A549 (cell line): ENCODE measurements at regions not wholly inside any gene's neighbourhood (a gene's known extent, or its start where the extent isn't known, plus 50 kb on each side); places are given as distances from the start of the nearest gene placed in this dataset.

Source experiments
- CHD4 ChIP-seq: fragments of 200-600 bp; sonication (generic); IDR thresholded peaks from 2 replicates; pipeline ENCODE4 v1.6.1; 2016; ENCODE audit warnings: antibody characterized with exemption, mild to moderate bottlenecking, borderline replicate concordance
- CTCF ChIP-seq: fragments of >200 bp; sonication (Bioruptor Twin); formaldehyde crosslinking; IDR thresholded peaks from 3 replicates; pipeline ENCODE4 v1.5.1; 2016
- EP300 ChIP-seq, 2 experiments: fragments of >200 bp; sonication (Bioruptor Twin); formaldehyde crosslinking; IDR thresholded peaks; 2 replicates in 1 of 2; 3 replicates in 1 of 2; pipeline ENCODE4 v1.6.1; 2016 to 2017
- JUN ChIP-seq, 2 experiments: fragments of >200 bp; sonication (Bioruptor Twin); formaldehyde crosslinking; IDR thresholded peaks; 2 replicates in 1 of 2; 3 replicates in 1 of 2; pipeline ENCODE4 v1.6.1; 2016 to 2017
- MAFK ChIP-seq: fragments of 450-650 bp; IDR thresholded peaks from 2 replicates; pipeline ENCODE4 v1.6.1; 2014; ENCODE audit not compliant: partially characterized antibody
- POLR2A ChIP-seq: IDR thresholded peaks from 2 replicates; pipeline ENCODE4 v1.6.1; 2012; ENCODE audit warnings: mild to moderate bottlenecking, low read length
- REST ChIP-seq: fragments of 200-600 bp; sonication (generic); IDR thresholded peaks from 2 replicates; pipeline ENCODE4 v1.6.1; 2016; ENCODE audit warnings: antibody characterized with exemption, mild to moderate bottlenecking, moderate library complexity
- RFX5 ChIP-seq: fragments of 450-650 bp; IDR thresholded peaks from 2 replicates; pipeline ENCODE4 v1.7.1; 2014; ENCODE audit warnings: antibody characterized with exemption, mild to moderate bottlenecking, moderate library complexity

GRCh38 chr1:157277913-157278312, 139.7 kb upstream of the ETV3 start:
- TF ChIP-seq CTCF = no peak
- TF ChIP-seq REST = no peak
- no peak for TF ChIP-seq CHD4
- TF ChIP-seq EP300 (IDR thresholded peaks at IDR 0.05) = no peak
- no peak for TF ChIP-seq MAFK
- TF ChIP-seq POLR2A = no peak
- no peak for TF ChIP-seq RFX5
- TF ChIP-seq JUN (IDR thresholded peaks at IDR 0.05) = no peak
